C4-2B (cell line): ENCODE measurements at regions not wholly inside any gene's neighbourhood (a gene's known extent, or its start where the extent isn't known, plus 50 kb on each side); places are given as distances from the start of the nearest gene placed in this dataset.

Source experiments
- CTCF ChIP-seq: fragments of 450-650 bp; conservative IDR thresholded peaks from 2 replicates; pipeline ENCODE4 v1.5.1; 2017; ENCODE audit warnings: mild to moderate bottlenecking
- ZFX ChIP-seq: fragments of 450-650 bp; IDR thresholded peaks from 2 replicates; pipeline ENCODE4 v1.6.1; 2017

- TF ChIP-seq CTCF, result no peak
- no peak for TF ChIP-seq ZFX
Observed at GRCh38 chr2:238594796-238595749, 168.3 kb downstream of the ASB1 start.
